ENCODE measurements at regions not wholly inside any gene's neighbourhood (a gene's known extent, or its start where the extent isn't known, plus 50 kb on each side); places are given as distances from the start of the nearest gene placed in this dataset.

DNA sequence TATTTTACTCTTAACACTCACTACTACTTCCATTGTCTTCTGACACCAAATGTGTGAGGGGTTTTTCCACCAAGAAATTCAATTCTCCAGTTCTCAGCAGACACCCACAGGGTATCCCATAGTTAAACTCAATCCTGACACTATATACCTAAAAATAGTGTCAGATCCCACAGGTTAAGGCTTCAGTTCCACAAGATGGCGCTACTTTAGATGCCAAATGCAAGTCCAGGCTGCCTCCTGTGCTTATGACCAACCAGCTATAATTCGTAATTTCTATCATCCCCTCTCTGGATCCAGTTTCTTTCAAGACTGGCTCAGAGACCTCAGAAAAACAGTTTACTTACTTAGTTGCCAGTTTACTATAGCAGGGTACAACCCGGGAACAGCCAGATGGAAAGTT, 1146.2 kb upstream of the SPRY2 start:
- DNase-seq (ENCODE audit: low spot score) (peak; percentile 86), ATAC-seq (peak; percentile 95)
- Mint-ChIP-seq H3K27ac (no peak overlapping the region; the same call in 1 of the 2 replicates), H3K9me3 (no peaks in the 10 kb centered on the region), H3K27me3 (ENCODE audit: insufficient read depth, low read depth, poor library complexity) (no peaks in the 10 kb centered on the region), H3K4me3 (no peak overlapping the region), H3K4me1 (peaks cover 7% of the 10 kb centered on the region; the same call in 2 of the 3 replicates), H3K36me3 (ENCODE audit: low read depth) (no peaks in the 10 kb centered on the region)
- Histone ChIP-seq H3K4me2 (no peak overlapping the region), H2AFZ (no peak overlapping the region; the same call in 1 of the 2 replicates), H3F3A (replicated peaks; ENCODE audit: low read depth) (no peaks in the 10 kb centered on the region), H3K36me3 (ENCODE audit: insufficient read depth) (no peaks in the 10 kb centered on the region), H3K9me2 (ENCODE audit: insufficient read depth) (no peaks in the 10 kb centered on the region), H3K79me2 (replicated peaks; ENCODE audit: insufficient read depth) (no peaks in the 10 kb centered on the region), H3K27me3 (ENCODE audit: insufficient read depth) (no peaks in the 10 kb centered on the region), H3K27ac (ENCODE audit: low read depth) (no peak overlapping the region), H3K4me1 (ENCODE audit: insufficient read depth) (no peaks in the 10 kb centered on the region), H4K20me1 (replicated peaks; ENCODE audit: insufficient read depth) (no peaks in the 10 kb centered on the region), H3K4me3 (no peak overlapping the region)
- TF ChIP-seq EZH2phosphoT487 (IDR thresholded peaks at IDR 0.05; ENCODE audit: unreplicated experiment) (no peak), CREB1 (CRISPR knock-in tag; IDR thresholded peaks at IDR 0.05; ENCODE audit: low read depth) (no peak)
- TF ChIP-seq, protein P1, sequence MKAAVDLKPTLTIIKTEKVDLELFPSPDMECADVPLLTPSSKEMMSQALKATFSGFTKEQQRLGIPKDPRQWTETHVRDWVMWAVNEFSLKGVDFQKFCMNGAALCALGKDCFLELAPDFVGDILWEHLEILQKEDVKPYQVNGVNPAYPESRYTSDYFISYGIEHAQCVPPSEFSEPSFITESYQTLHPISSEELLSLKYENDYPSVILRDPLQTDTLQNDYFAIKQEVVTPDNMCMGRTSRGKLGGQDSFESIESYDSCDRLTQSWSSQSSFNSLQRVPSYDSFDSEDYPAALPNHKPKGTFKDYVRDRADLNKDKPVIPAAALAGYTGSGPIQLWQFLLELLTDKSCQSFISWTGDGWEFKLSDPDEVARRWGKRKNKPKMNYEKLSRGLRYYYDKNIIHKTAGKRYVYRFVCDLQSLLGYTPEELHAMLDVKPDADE (IDR thresholded peaks at IDR 0.05) = no peak
- TF ChIP-seq, protein P2, sequence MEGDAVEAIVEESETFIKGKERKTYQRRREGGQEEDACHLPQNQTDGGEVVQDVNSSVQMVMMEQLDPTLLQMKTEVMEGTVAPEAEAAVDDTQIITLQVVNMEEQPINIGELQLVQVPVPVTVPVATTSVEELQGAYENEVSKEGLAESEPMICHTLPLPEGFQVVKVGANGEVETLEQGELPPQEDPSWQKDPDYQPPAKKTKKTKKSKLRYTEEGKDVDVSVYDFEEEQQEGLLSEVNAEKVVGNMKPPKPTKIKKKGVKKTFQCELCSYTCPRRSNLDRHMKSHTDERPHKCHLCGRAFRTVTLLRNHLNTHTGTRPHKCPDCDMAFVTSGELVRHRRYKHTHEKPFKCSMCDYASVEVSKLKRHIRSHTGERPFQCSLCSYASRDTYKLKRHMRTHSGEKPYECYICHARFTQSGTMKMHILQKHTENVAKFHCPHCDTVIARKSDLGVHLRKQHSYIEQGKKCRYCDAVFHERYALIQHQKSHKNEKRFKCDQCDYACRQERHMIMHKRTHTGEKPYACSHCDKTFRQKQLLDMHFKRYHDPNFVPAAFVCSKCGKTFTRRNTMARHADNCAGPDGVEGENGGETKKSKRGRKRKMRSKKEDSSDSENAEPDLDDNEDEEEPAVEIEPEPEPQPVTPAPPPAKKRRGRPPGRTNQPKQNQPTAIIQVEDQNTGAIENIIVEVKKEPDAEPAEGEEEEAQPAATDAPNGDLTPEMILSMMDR (conservative IDR thresholded peaks at IDR 0.05; ENCODE audit: low read depth in 2 of 2) = peak; percentile 78 to 81

DNA sequence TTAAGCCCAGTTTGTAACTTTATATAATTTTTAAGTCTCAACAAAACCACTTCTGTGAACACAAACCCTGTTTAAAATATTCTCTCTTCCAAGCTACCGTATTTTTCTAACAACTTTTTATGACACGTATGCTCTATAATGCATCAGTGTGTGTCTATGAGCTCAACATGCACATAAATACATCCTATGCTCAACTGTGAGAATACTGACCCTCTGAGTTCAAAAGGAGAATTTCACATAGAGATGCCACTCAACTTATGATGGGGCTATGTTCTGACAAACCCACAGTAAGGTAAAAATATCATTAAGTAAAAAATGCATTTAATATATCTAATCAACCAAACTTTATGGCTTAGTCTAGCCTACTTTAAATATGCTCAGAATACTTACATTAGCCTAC, 1139.7 kb upstream of the SPRY2 start:
- no peaks in the 10 kb centered on the region for H3K9me3 Mint-ChIP-seq
- no peaks in the 10 kb centered on the region for H3K36me3 Mint-ChIP-seq (ENCODE audit: low read depth)
- Histone ChIP-seq H3K27me3 (ENCODE audit: insufficient read depth) (no peaks in the 10 kb centered on the region), H4K20me1 (replicated peaks; ENCODE audit: insufficient read depth) (no peaks in the 10 kb centered on the region), H3K79me2 (replicated peaks; ENCODE audit: insufficient read depth) (no peaks in the 10 kb centered on the region), H2AFZ (no peak overlapping the region), H3K27ac (ENCODE audit: low read depth) (no peak overlapping the region), H3K4me1 (ENCODE audit: insufficient read depth) (no peaks in the 10 kb centered on the region), H3K4me3 (no peak overlapping the region), H3K9me2 (ENCODE audit: insufficient read depth) (no peaks in the 10 kb centered on the region), H3K4me2 (no peak overlapping the region), H3K36me3 (ENCODE audit: insufficient read depth) (no peaks in the 10 kb centered on the region), H3F3A (replicated peaks; ENCODE audit: low read depth) (no peaks in the 10 kb centered on the region)
- ATAC-seq (no peak), DNase-seq (ENCODE audit: low spot score) (no peak)
- no peak overlapping the region for H3K27ac Mint-ChIP-seq
- H3K27me3 Mint-ChIP-seq (ENCODE audit: insufficient read depth, low read depth, poor library complexity) = no peaks in the 10 kb centered on the region
- no peak overlapping the region for H3K4me3 Mint-ChIP-seq
- H3K4me1 Mint-ChIP-seq = no peaks in the 10 kb centered on the region
- TF ChIP-seq CREB1 (CRISPR knock-in tag; IDR thresholded peaks at IDR 0.05; ENCODE audit: low read depth) = no peak
- TF ChIP-seq POLR2AphosphoS5 (IDR thresholded peaks at IDR 0.05; ENCODE audit: low read depth) = no peak
- TF ChIP-seq, protein P2 (conservative IDR thresholded peaks at IDR 0.05; ENCODE audit: low read depth in 2 of 2) = no peak; a peak in 1 of 4 replicates
- TF ChIP-seq, protein P1 (IDR thresholded peaks at IDR 0.05) = no peak
- no peak for TF ChIP-seq NANOG (IDR thresholded peaks at IDR 0.05; ENCODE audit: borderline replicate concordance)
- TF ChIP-seq STAT1 (IDR thresholded peaks at IDR 0.05; ENCODE audit: unreplicated experiment) = no peak
- TF ChIP-seq EZH2phosphoT487 (IDR thresholded peaks at IDR 0.05; ENCODE audit: unreplicated experiment) = no peak
- TF ChIP-seq, protein P3, sequence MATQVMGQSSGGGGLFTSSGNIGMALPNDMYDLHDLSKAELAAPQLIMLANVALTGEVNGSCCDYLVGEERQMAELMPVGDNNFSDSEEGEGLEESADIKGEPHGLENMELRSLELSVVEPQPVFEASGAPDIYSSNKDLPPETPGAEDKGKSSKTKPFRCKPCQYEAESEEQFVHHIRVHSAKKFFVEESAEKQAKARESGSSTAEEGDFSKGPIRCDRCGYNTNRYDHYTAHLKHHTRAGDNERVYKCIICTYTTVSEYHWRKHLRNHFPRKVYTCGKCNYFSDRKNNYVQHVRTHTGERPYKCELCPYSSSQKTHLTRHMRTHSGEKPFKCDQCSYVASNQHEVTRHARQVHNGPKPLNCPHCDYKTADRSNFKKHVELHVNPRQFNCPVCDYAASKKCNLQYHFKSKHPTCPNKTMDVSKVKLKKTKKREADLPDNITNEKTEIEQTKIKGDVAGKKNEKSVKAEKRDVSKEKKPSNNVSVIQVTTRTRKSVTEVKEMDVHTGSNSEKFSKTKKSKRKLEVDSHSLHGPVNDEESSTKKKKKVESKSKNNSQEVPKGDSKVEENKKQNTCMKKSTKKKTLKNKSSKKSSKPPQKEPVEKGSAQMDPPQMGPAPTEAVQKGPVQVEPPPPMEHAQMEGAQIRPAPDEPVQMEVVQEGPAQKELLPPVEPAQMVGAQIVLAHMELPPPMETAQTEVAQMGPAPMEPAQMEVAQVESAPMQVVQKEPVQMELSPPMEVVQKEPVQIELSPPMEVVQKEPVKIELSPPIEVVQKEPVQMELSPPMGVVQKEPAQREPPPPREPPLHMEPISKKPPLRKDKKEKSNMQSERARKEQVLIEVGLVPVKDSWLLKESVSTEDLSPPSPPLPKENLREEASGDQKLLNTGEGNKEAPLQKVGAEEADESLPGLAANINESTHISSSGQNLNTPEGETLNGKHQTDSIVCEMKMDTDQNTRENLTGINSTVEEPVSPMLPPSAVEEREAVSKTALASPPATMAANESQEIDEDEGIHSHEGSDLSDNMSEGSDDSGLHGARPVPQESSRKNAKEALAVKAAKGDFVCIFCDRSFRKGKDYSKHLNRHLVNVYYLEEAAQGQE (IDR thresholded peaks at IDR 0.05; ENCODE audit: unreplicated experiment) = no peak
- TF ChIP-seq ZNF114 (CRISPR knock-in tag; IDR thresholded peaks at IDR 0.05) = no peak
- no peak for TF ChIP-seq EZH2 (IDR thresholded peaks at IDR 0.05; ENCODE audit: low read depth, unreplicated experiment)
- no peak for TF ChIP-seq ZNF331 (CRISPR knock-in tag; IDR thresholded peaks at IDR 0.05; ENCODE audit: low read depth)
- TF ChIP-seq JUNB (IDR thresholded peaks at IDR 0.05; ENCODE audit: unreplicated experiment) = no peak
